ENCODE measurements at regions not wholly inside any gene's neighbourhood (a gene's known extent, or its start where the extent isn't known, plus 50 kb on each side); places are given as distances from the start of the nearest gene placed in this dataset.

- TF ChIP-seq POLR2A (IDR thresholded peaks at IDR 0.05; ENCODE audit: low read length) (no peak), GATA1 (IDR thresholded peaks at IDR 0.05; ENCODE audit: low read depth, low read length) (no peak)
These were observed 65.2 kb upstream of the PTPRD start for GRCh38 chr9:10678010-10678409.
